Stimulated activated CD4-positive, alpha-beta T cell treated with anti-CD3 and anti-CD28 coated beads, Interleukin-2, amount 100 ng/mL, for 4 hours (primary cell): ENCODE measurements at regions not wholly inside any gene's neighbourhood (a gene's known extent, or its start where the extent isn't known, plus 50 kb on each side); places are given as distances from the start of the nearest gene placed in this dataset.
"Not testable (repeated sequence)": the region's sequence is repeated elsewhere in the genome, so short reads cannot be mapped to it uniquely, and the experiment has no call there.

Source experiments
- DNase-seq: peaks from one replicate; pipeline ENCODE4 v3.0.0-alpha.2; 2020; ENCODE audit warnings: low read depth

DNA sequence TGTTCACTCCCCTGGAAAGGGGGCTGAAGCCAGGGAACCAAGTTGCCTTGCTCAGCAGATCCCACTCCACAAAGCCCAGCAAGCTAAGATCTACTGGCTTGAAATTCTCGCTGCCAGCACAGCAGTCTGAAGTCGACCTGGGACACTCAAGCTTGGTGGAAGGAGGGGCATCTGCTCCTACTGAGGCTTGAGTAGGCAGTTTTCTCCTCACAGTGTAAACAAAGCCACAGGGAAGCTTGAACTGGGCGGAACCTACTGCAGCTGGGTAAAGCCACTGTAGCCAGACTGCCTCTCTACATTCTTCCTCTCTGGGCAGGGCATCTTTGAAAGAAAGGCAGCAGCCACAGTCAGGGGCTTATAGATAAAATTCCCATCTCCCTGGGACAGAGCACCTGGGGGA lies 495.0 kb downstream of the USP25 start:
- DNase-seq, result not testable (repeated sequence)

DNA sequence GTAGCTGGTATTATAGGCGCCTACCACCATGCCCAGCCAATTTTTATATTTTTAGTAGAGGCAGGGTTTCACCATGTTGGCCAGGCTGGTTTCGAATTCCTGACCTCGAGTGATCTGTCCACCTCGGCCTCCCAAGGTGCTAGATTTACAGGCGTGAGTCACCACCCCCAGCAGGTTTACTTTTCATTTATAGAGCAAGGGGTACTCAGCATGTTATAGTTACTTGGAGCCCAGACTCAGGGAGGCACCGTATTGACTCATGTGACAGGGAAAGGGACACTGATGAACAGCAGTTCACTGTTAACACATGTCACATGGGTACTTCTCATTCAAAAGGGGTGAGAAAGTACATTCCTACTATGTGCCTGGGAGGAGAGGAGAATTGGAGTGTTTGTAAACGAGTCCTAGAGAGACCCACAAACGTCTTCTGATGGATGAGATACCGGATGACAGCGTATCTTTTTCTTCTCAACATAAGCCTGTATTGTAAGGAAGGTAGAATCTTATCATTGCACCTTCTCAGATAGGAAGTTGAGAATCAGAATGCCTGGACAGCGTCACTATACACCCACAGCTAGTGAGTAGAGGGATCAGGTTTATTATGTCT lies 510.0 kb downstream of the USP25 start:
- DNase-seq, result no peak

DNA sequence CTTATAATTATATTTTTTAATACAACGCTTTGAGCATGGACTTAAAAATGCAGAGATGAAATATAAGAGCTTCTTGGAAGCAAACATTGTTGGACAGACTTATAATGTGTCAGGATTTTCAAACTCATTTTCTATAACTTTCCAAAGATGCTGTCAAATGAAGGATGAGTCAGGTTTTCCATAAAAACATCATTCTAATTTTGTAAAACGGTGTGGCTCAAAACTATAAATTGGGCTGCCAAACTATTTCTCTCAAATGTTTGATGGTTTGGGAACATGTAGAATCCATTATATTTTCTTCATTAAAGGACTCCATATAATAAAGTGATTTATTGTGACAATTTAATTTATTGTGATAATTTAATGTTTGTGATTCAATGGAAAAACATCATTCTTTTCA lies 511.2 kb downstream of the USP25 start:
- no peak for DNase-seq

DNA sequence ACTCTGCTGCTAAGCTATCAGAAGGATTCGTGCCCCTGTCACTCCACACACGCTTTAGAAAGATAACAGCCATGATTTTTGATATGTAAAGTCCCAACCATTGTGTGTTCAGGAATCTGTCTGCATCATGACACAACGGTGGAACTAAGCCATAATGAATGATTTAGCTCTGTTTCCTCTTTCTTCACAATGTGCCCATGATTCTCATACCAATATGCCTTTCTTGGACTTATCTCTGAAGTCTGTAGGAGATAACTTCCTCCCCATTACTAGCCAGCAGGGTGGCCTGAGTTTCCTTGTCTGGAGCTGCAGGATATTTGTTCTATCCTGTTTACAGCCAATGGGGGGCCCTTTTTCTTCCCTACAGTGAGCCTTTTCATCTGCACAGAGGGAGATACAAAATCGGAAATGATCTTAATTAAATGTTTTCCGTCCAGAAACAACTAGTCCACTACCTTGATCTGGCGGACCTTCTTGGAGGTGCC lies 511.7 kb downstream of the USP25 start:
- no peak for DNase-seq

DNA sequence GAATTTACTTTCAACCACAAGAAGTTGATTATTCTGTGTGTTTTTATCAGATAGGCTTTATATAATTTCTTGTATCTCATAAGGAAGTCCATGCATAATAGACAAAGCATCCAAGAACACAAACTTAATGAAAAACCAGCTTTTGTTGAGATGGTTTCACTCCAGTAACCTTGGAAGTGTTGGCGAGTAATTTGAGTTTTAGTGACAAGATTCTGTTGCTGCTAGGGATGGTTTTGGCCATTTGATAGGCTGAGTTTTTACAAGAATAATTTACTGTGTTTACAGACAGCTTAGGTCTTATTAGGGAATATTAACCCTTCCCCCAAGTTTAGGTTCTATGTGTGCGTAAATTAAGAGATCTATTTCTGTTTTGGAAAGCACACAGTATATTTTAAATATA lies 513.6 kb downstream of the USP25 start:
- DNase-seq, result no peak

DNA sequence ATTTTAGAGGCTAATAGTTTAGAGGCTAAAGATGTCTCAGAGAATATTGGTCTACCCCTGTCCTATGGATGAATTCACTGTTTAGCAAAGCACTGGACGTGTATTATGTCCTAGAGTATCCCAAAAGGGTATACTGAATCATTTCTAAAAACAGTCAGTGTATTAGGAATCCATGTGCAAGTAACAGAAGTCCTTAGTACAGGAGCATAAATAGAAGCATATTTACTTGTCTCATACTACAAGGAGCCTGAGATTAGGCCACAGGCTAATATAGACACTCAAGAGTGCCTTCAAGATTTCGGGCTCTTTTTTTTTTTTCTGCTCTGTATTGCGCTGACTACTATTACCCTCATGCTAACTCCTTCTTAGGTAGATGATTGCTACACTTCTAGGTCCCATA lies 518.9 kb downstream of the USP25 start:
- DNase-seq, result no peak

DNA sequence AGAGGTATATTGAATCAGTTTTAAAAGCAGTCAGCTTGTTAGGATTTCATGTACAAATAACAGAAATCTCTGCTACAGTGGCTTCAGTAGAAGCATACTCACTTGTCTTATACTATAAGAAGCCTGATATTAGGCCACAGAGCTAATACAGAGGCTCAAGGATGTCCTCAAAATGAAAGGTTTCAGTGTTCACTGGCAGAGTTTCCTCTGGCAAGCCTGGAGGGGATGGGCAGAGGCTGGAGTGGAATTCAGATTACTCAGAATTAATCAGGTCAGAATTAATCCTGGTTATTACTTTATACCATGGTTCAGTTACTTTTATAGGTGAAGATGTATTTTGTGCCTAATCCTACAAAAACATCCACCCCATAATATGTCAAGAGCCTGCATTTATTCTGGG lies 520.5 kb downstream of the USP25 start:
- DNase-seq, result no peak

DNA sequence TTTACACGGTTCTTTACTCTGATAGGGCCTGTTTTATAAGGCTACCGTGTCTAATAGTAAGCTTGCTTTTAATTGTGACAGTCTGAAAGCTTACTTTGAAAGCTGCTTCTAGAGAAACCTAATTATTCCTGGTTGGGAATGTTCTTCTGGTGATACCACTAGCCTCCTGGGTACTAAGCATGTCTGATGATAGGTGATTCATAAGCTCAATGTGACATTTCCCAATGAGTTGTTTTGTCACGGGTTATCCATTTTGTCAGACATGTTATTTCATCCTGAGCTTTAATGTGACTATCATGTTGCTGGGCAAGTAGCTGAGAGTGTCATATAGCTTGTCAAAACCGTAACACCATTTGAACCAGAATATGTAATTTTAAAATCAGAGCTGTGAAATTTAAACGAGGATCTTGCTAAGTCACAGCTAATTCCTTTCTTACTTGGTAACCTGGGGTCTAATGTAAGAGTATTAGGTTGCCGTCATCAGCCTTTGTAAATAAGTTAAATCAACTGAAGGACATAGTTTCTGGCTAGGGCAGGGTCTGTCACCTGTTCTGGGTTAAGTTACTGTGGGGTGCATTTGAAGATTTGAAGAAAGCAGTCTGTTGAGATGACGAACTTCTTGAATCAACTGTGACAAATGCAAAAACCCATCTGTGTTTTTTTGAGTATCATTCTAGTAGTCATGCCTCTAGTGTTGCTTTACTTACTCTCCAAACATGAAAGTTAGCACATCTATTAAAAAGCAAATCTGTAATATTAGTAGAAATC lies 529.2 kb downstream of the USP25 start:
- DNase-seq, result no peak

DNA sequence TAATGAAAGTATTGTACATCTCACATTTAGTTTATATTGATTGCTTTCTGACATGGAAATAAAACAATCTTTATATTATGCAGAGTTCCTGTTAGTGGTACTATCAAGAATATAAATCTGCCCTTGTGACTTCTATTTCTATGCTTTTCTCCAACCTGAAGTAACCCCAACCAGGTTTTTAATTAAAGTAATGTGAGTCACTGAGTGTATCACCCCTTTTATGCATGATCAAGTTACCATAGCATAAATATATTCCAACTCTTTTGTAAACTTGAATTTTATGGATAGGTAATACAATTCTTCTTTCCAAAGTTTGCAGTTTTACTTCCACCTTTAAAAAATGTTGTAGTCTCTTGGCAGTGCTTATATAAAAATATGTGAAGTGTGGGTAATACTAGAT lies 532.3 kb downstream of the USP25 start:
- no peak for DNase-seq

DNA sequence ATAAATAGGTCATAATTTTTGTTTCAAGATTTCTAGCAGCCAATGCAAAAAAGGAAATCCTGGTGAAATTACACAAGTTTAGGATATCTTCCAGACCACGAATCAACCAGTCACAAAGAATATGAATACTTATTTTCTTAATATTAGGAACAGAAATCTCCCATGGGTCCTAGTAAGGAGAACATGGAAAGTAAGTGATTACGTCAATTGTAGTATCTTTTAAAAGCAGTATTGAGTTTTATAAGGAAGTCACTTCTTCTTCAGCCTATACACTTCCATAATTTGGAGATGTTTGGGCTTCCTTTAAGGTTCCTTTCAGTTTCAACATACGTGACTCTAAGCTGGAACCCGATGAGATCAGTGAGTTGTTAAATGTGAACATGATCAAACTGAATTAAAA lies 534.5 kb downstream of the USP25 start:
- DNase-seq, result no peak

DNA sequence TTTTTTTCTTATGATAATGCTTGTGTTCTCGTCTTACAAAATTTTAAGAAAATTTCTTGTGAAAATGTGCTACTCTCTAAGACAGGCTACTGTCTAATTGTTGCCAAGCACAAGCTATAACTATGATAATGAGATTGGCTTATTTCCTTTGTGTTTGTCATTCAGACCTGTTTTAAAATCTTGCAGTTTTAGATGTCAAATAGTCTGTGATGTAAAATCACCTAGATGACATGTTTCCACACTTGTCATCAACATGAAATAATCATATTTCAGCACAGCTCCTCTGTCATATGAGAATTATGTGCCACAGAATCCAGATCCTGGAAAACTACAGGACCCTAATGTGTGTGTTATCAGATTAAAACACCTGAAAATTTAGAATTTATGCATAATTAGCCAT lies 539.7 kb downstream of the USP25 start:
- DNase-seq, result no peak

DNA sequence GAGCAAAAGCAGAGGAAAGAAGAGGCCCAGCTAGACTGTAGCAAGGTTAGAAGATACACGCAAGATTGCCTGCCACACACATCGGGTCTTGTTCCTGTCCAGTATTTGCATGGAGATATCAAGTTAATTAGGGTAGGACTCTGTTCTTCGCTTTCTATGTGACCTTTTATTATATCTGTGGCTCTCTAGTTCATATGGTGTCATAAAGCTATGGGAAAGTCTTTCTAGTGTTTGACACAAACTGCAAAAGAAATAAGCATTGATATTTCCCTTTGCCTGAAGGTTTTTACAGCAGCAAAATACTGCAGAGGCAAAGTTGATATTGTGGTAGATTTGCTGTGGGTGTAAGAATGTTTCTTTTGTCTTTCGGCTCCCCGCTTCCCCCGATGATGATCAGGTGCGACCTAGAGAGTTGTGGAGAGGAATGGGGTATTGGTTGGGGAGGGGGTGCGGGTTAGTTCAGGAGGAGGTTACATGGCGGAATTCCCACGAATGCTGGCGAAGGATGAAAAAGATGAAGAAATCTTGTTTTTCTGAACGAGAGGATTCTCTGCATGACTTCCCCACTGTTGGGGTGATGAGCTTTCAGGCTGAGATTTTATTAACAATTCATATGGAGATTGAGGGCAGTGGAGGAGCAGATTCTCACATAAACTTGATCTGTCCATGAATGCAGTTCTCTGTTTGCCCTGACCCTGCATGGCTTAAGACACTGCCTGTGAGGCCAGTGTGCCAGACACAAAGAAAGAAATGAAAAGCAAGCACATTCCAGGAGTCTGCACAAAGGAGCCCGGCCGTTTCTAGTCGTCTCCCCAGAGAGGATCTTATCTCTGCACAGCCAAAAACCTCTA lies 550.2 kb downstream of the USP25 start:
- no peak for DNase-seq

DNA sequence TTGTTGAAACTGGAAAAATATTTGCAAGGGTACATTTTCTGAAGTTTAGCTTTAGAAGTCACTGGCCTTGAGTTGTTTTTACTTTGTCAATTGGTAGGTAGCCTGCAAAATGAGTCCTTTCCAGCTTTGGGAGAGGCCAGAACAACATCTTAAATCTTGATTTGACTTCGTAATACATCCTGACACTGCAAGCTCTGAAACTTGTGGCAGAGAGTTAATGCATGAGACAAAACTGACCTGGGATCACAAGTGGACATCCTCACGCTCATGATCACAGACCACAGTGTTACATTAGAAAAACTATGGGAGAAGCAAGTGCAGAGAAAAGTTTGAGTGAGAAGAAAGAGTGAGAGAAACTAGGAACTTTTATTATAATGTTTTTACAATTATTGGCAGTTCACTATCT lies 550.9 kb downstream of the USP25 start:
- DNase-seq, result no peak

DNA sequence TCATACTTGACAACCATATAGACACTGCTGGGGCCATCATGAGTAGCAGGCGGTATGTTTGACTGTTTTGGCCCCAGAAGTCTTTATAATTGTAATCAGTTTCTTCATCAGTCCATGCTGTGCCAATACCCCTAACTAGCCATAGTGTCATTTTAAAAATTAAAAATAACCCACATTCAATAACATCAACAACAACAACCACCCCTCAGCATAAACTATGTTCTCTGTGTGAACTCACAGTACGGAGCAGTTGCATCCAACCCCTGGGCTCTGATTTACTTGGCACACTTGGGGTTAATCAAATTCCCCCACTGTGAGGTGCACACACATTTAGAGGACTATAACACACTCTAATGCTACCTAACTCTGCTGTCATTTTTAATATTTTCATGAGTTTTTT lies 553.7 kb downstream of the USP25 start:
- no peak for DNase-seq

DNA sequence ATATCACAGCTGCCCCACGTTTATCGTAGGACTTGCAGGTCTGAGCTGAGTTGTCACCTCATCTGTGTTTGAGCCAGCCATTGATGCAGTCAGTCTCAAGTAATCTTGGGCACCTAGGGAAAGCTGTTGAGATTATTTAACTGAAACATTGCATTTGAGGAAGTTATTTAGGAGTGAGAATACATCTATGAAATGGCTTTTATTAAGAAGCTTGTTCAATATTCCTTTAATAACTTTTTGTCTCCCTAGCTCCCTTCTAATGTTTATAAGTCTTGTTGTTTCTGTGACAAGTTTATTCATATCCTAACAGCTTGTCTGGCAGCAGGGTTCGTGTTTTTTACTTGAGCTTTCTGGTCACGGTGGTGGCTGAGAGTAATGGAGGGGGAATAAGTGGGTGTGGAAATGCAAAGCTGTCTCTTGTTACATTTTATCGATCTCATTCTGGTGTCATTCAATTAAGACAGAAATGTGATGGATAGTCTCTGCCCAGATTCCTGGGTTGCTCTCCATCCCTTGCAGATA lies 555.9 kb downstream of the USP25 start:
- no peak for DNase-seq

DNA sequence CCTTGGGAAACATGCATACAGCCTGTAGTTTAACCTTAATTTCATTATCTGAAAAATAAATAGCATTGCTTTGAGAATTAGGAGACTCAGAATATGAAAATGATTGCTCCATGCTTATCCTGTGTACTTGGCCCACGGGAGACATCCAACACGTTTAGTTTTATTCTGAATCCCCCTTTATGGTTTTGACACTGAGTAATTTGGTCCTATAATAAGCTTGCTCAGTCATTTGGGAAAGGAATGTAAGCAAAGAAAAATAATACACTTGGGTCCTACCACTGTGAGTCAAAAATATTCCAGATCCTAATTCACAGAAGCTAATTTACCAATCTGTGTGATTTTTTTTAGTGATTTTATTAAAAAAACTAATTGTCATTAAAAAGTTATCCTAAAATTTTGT lies 557.3 kb downstream of the USP25 start:
- no peak for DNase-seq

DNA sequence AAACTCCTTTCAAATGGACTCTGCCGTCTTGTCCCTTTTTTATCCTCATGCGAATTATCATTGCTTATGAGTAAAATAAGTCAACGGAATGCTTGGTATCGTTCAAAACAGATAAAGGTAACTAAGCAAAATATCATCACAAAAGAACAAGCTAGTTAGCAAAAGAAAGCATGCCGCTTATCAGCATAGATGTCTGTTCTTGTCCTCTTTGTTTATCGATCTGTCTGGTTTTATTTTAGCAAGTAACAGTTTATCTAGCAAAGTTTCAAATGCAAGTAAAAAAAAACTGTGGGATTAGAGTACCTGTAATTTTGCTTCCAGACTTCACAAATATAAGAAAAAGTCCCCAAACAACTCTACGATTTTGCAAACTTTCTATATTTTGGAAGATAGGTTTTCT lies 561.5 kb downstream of the USP25 start:
- DNase-seq, result no peak

DNA sequence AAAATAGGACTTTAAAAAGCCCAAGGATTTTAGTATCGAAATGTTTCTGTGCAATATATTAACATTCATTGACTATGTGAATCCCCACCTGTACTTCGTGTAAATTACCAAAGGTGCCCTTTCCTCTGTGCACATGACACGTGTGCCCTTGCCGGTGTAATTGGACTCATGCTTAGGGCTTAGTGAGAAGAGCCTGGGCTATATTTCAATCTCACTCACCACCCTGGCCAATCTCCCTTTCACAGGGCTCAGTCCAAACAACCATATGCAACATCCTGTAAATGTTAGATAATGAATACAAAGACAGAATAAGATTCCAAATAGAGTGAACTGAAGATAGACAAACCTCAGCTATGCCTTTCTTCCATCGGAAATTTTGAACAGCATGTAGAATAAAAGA lies 564.3 kb downstream of the USP25 start:
- DNase-seq, result no peak

DNA sequence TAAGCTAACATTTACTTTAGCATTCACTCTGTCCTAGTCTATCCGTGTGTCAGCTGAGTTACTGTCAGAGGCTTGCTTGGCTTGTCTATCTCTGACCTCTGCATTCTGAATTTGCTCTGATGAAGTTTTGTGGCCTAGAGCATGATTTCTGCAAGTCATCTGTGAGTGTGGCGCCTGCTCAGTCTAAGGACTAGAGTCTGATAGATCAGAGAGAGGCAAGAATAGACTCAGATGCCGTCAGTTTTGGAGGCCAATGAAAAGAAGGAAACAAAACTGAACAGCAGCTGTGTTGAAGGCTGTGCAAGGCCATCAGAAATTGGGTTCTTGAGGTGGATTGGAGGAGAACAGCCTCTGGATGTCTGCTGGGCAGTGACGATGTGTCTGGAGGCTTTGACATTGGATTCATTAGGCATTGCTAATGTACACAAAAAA lies 573.1 kb downstream of the USP25 start:
- DNase-seq, result no peak

DNA sequence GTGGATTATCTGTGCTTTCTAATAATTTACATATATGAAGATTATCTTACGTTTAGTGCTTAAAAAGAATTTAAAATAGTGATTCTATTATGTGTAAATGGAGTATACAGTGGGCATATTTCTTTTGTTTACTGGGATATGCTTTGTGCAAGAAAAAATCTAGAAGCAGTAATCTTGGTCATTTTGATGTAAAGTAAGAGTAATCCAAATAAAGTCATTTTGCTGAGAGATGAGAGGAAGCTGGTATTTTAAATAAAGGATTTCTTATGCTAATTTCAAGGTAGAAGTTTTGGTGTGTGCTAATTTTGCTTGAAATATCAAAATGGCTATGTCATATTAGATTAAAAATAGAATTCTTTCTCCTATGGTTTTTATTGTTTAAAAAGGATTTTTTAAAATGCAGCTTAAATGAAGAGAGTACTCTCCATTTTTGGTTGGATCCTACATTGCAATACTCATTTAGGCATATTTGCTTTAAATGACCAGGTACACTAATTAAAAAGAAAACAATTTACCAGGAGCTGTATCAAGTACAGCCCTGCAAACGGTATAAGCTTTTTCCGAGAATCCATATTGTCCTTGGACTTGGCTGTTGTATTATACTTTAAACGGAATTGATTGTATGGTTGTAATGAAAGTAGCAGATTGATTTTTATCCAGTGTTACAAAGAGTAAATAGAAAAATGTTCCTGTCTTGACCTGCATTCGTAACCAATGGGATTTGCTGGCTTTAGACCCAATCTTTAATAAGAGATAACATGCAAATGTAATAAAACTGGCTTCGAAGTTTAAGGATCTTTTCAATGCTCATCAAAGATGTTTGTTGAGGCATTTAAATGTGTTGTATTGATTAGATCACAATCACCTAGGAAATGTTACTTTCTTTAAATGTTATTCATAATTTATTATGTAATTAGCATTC lies 574.7 kb downstream of the USP25 start:
- DNase-seq, result no peak

DNA sequence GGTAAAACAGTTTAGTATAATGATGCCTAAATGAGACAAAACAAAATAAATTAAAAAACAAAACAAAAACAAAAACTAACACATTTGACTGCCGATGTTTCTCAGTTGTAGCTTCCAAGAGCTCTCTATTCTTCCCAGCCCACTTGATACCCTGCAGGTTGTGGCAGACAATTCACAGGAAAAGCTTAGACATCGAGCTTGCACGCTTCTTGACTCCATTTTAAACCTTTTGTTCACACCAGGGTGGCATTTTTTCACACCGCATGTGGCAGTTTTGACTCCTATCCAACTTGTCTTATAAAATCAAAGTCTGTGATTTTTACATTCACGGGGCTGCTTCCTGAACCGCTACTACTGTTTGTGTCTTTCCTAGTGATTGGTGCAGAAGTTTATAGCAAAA lies 575.9 kb downstream of the USP25 start:
- no peak for DNase-seq

DNA sequence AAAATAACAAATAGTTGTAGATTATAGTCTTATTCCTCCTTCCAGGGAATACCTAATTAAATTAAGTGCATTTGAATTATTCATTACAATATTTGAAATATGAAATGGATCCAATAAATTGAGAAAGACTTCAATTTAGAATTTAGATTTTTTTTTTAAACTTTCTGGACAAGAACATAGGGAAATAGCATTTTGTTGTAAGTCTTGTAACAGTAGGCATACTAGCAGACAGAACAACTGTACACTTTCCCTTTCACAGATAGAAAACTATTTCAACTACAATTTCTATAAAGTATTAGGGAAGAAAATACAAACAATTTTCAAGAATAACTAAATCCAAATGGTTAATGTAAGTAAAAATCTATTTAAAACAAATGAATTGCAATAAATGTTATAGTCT lies 577.5 kb downstream of the USP25 start:
- DNase-seq, result no peak
